CD4-positive, alpha-beta T cell treated with Interferon alpha-2 for 1 hour (primary cell): ENCODE measurements at regions not wholly inside any gene's neighbourhood (a gene's known extent, or its start where the extent isn't known, plus 50 kb on each side); places are given as distances from the start of the nearest gene placed in this dataset.

Experiments
- DNase-seq, 2 donors: peaks; one replicate each; pipeline ENCODE4 v3.0.0-alpha.2; 2020 to 2022

GRCh38 chr6:15058200-15059061 lies 187.4 kb upstream of the JARID2 start:
- no peak for DNase-seq

- no peak for DNase-seq
Measured at GRCh38 chr6:15061180-15061641, 184.7 kb upstream of the JARID2 start.

GRCh38 chr6:15061908-15062515 lies 183.9 kb upstream of the JARID2 start:
- DNase-seq, result no peak

GRCh38 chr6:15062516-15063252 lies 183.2 kb upstream of the JARID2 start:
- peak in 1 of 2 donors; percentile 22 for DNase-seq

- DNase-seq, result peak in 1 of 2 donors; percentile 60
Measured at GRCh38 chr6:15063253-15063853, 182.5 kb upstream of the JARID2 start.

- DNase-seq, result no peak
Measured at GRCh38 chr6:15065261-15065989, 180.4 kb upstream of the JARID2 start.

GRCh38 chr6:15066089-15066758 lies 179.6 kb upstream of the JARID2 start:
- DNase-seq, result no peak

- DNase-seq, result no peak
Measured at GRCh38 chr6:15073344-15073789, 172.5 kb upstream of the JARID2 start.

GRCh38 chr6:15073883-15074465 lies 171.9 kb upstream of the JARID2 start:
- DNase-seq, result no peak

GRCh38 chr6:15074806-15075205 lies 171.1 kb upstream of the JARID2 start:
- no peak for DNase-seq

- DNase-seq, result no peak
Measured at GRCh38 chr6:15076565-15076964, 169.3 kb upstream of the JARID2 start.

- DNase-seq, result no peak
Measured at GRCh38 chr6:15077006-15077405, 168.9 kb upstream of the JARID2 start.

- DNase-seq, result no peak
Measured at GRCh38 chr6:15077961-15078360, 167.9 kb upstream of the JARID2 start.

- DNase-seq, result no peak
Measured at GRCh38 chr6:15079288-15079817, 166.5 kb upstream of the JARID2 start.

GRCh38 chr6:15080895-15081294 lies 165.0 kb upstream of the JARID2 start:
- no peak for DNase-seq

GRCh38 chr6:15081447-15081846 lies 164.4 kb upstream of the JARID2 start:
- no peak for DNase-seq

- DNase-seq, result no peak
Measured at GRCh38 chr6:15082708-15083107, 163.2 kb upstream of the JARID2 start.

- no peak for DNase-seq
Measured at GRCh38 chr6:15086348-15087158, 159.3 kb upstream of the JARID2 start.

- DNase-seq, result no peak
Measured at GRCh38 chr6:15087186-15087589, 158.7 kb upstream of the JARID2 start.

GRCh38 chr6:15088904-15089568 lies 156.8 kb upstream of the JARID2 start:
- no peak for DNase-seq
